GM12878 (cell line): ENCODE measurements at regions not wholly inside any gene's neighbourhood (a gene's known extent, or its start where the extent isn't known, plus 50 kb on each side); places are given as distances from the start of the nearest gene placed in this dataset.

Source experiments
- CEBPB ChIP-seq, 2 experiments: fragments of 150-350 bp in 1 of 2; IDR thresholded peaks; 2 replicates each; pipeline ENCODE4 v1.6.1; 2012 to 2014; ENCODE audit warnings: low read depth in 2 of 2, low read length in 2 of 2, borderline replicate concordance in 1 of 2, inconsistent platforms in 1 of 2
- CTCF ChIP-seq, 3 experiments: IDR thresholded peaks in 2 of 3; conservative IDR thresholded peaks in 1 of 3; 2 replicates each; pipeline ENCODE4 v1.5.1; 2011; ENCODE audit warnings: low read depth in 3 of 3, low read length in 3 of 3, mild to moderate bottlenecking in 3 of 3, control low read depth in 2 of 3, moderate library complexity in 2 of 3, inconsistent platforms in 1 of 3, mixed read lengths in 1 of 3; ENCODE audit not compliant: control insufficient read depth in 2 of 3, insufficient read depth in 1 of 3; ENCODE audit errors: extremely low read depth in 1 of 3
- GABPA ChIP-seq: IDR thresholded peaks from 2 replicates; pipeline ENCODE4 v1.6.1; 2014; ENCODE audit warnings: antibody characterized with exemption, low read depth, mild to moderate bottlenecking, inconsistent platforms
- JUNB ChIP-seq: IDR thresholded peaks from 2 replicates; pipeline ENCODE4 v1.6.1; 2016; ENCODE audit warnings: antibody characterized with exemption, mild to moderate bottlenecking
- POLR2A ChIP-seq: IDR thresholded peaks from 2 replicates; pipeline ENCODE4 v1.6.1; 2011; ENCODE audit warnings: low read depth, mild to moderate bottlenecking, low read length
- REST ChIP-seq: IDR thresholded peaks from 2 replicates; pipeline ENCODE4 v1.6.1; 2012; ENCODE audit warnings: mild to moderate bottlenecking, low read depth, low read length
- SIN3A ChIP-seq: IDR thresholded peaks from 2 replicates; pipeline ENCODE4 v1.6.1; 2012; ENCODE audit warnings: low read depth, low read length, improper control_type of control experiment

DNA sequence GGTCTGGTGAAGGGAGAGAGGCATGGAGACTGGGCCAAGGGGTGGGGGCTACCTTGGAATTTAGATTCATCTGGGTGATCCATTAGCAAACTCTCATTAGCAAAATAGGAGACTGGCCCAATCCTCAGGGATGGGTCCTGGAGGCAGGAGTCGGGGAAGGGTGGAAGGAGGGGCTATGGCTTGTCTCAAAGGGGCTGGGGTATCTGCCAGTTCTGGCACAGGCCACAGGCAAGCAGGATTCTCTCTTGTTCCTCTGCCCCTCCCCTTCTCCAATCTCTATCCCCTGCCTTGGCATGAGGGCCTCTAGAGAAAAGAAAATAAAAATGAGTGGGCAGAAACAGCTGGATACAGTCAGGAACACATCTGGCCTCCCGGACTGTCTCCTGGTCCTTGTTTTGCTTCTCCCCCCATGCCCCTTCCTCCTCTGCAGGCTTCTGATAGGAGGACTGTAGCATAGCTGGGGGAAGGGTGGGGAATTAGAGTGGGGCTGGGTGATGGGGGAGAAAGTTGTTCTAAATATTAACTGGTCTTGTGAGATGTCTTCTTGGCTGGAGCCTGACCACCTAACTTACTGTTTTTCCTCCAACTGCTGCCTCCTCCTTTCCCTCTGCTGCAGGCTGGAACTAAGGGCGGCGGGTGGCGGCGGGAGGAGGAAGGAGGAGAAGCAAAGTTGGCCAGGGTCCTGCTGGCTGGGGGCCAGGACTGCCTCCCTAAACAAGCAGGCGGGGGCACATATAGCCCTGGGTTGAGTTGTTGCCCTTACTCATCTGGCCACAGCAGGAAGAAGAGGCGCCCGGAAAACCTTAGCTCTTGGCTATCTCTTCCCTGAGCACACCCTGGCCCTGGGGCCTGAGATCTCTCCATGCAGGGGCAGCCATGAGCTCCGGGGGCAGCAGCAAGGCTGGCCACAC, 53.3 kb upstream of the LAS1L start:
- TF ChIP-seq SIN3A (no peak), JUNB (no peak), CEBPB (IDR thresholded peaks at IDR 0.05; ENCODE audit: borderline replicate concordance in 1 of 2, low read depth in 2 of 2, low read length in 2 of 2) (no peak), REST (no peak), POLR2A (no peak), CTCF (IDR thresholded peaks at IDR 0.05 in 2 of 3, conservative IDR thresholded peaks at IDR 0.05 in 1 of 3; ENCODE audit: control insufficient read depth in 2 of 3, extremely low read depth in 1 of 3, insufficient read depth in 1 of 3, low read depth in 3 of 3, low read length in 3 of 3) (no peak), GABPA (no peak)
